GM12878 (cell line): ENCODE measurements at regions not wholly inside any gene's neighbourhood (a gene's known extent, or its start where the extent isn't known, plus 50 kb on each side); places are given as distances from the start of the nearest gene placed in this dataset.

Experiments
- EZH2 ChIP-seq: IDR thresholded peaks from 2 replicates; pipeline ENCODE4 v1.6.1; 2012; ENCODE audit warnings: low read depth, mild to moderate bottlenecking, control low read depth, inconsistent platforms, low read length, borderline replicate concordance; ENCODE audit not compliant: control insufficient read depth
- FOXK2 ChIP-seq: fragments of 450-650 bp; IDR thresholded peaks from 2 replicates; pipeline ENCODE4 v1.6.1; 2017; ENCODE audit warnings: mild to moderate bottlenecking, moderate library complexity

DNA sequence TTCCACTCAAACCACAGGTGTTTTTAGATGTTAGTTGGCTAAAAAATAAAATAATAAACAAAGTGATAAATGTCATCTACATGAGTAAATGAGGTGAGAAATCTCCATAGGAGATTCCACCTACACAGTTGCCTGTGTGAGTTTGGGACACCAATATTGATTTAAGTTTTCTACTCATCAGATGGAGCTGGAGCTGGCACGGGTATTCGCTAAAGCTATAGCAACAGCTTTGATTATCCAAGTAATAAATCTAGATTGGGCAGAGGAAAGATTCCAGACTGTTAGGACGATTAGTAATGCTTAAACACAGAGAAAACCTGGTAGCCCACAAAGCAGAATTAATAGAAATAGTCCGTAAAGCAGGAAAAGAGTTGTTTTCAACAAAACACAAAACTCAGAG, 313.9 kb downstream of the PABPC4L start:
- TF ChIP-seq FOXK2, result no peak
- no peak for TF ChIP-seq EZH2
